HS-27A (cell line): ENCODE measurements at regions not wholly inside any gene's neighbourhood (a gene's known extent, or its start where the extent isn't known, plus 50 kb on each side); places are given as distances from the start of the nearest gene placed in this dataset.
"Not testable (repeated sequence)": the region's sequence is repeated elsewhere in the genome, so short reads cannot be mapped to it uniquely, and the experiment has no call there.

Experiments
- DNase-seq: peaks from one replicate; pipeline ENCODE4 v3.0.0-alpha.2; 2012; ENCODE audit warnings: low read depth, missing footprints

GRCh38 chr6:19156443-19156842 lies 680.7 kb upstream of the ID4 start:
- DNase-seq = no peak

GRCh38 chr6:19157486-19157885 lies 679.7 kb upstream of the ID4 start:
- no peak for DNase-seq

- DNase-seq = no peak
Observed at GRCh38 chr6:19158586-19158985, 678.6 kb upstream of the ID4 start.

GRCh38 chr6:19159089-19159488 lies 678.1 kb upstream of the ID4 start:
- no peak for DNase-seq

- DNase-seq = no peak
Observed at GRCh38 chr6:19159561-19159960, 677.6 kb upstream of the ID4 start.

- no peak for DNase-seq
Observed at GRCh38 chr6:19160081-19160730, 677.0 kb upstream of the ID4 start.

GRCh38 chr6:19167251-19167650 lies 669.9 kb upstream of the ID4 start:
- DNase-seq = no peak

GRCh38 chr6:19169366-19169765 lies 667.8 kb upstream of the ID4 start:
- DNase-seq = no peak

- DNase-seq = no peak
Observed at GRCh38 chr6:19175023-19175422, 662.1 kb upstream of the ID4 start.

- DNase-seq = no peak
Observed at GRCh38 chr6:19180348-19181072, 656.7 kb upstream of the ID4 start.

- no peak for DNase-seq
Observed at GRCh38 chr6:19181211-19181610, 656.0 kb upstream of the ID4 start.

- DNase-seq = no peak
Observed at GRCh38 chr6:19193624-19194023, 643.5 kb upstream of the ID4 start.

GRCh38 chr6:19204445-19204844 lies 632.7 kb upstream of the ID4 start:
- DNase-seq = no peak

- no peak for DNase-seq
Observed at GRCh38 chr6:19205076-19205475, 632.1 kb upstream of the ID4 start.

GRCh38 chr6:19209202-19209601 lies 628.0 kb upstream of the ID4 start:
- no peak for DNase-seq

- no peak for DNase-seq
Observed at GRCh38 chr6:19210849-19211590, 626.1 kb upstream of the ID4 start.

GRCh38 chr6:19214231-19214630 lies 622.9 kb upstream of the ID4 start:
- no peak for DNase-seq

- DNase-seq = no peak
Observed at GRCh38 chr6:19219931-19220330, 617.2 kb upstream of the ID4 start.

- DNase-seq = no peak
Observed at GRCh38 chr6:19231878-19232561, 605.1 kb upstream of the ID4 start.

GRCh38 chr6:19245656-19246055 lies 591.5 kb upstream of the ID4 start:
- no peak for DNase-seq

GRCh38 chr6:19247181-19247580 lies 590.0 kb upstream of the ID4 start:
- not testable (repeated sequence) for DNase-seq

GRCh38 chr6:19256123-19256522 lies 581.0 kb upstream of the ID4 start:
- not testable (repeated sequence) for DNase-seq

GRCh38 chr6:19261642-19262041 lies 575.5 kb upstream of the ID4 start:
- no peak for DNase-seq
